ENCODE measurements at regions not wholly inside any gene's neighbourhood (a gene's known extent, or its start where the extent isn't known, plus 50 kb on each side); places are given as distances from the start of the nearest gene placed in this dataset.

GRCh38 chr1:60229821-60230220 is 156.3 kb upstream of the C1orf87 start (continued):
- no peak for TF ChIP-seq STAT6 (CRISPR knock-in tag; conservative IDR thresholded peaks at IDR 0.05; ENCODE audit: low read depth)
- TF ChIP-seq TEAD4 (CRISPR knock-in tag; IDR thresholded peaks at IDR 0.05), result no peak
- TF ChIP-seq MYBL2 (CRISPR knock-in tag; IDR thresholded peaks at IDR 0.05), result no peak
- no peak for TF ChIP-seq RORB (CRISPR knock-in tag; IDR thresholded peaks at IDR 0.05)
- no peak for TF ChIP-seq ZNF121 (CRISPR knock-in tag; IDR thresholded peaks at IDR 0.05)
- no peak for TF ChIP-seq ZNF423 (CRISPR knock-in tag; IDR thresholded peaks at IDR 0.05)

GRCh38 chr1:60228041-60228491 is 154.5 kb upstream of the C1orf87 start:
- Mint-ChIP-seq H3K36me3 (no peaks in the 10 kb centered on the region), H3K4me3 (no peak overlapping the region), H3K9me3 (peaks cover 13% of the 10 kb centered on the region; the same call in 1 of the 2 replicates), H3K4me1 (0 out of 2 replicates have a peak, but pooled peaks cover 4% of the 10 kb centered on the region), H3K27me3 (ENCODE audit: low read depth) (0 out of 2 replicates have a peak, but pooled peaks cover 3% of the 10 kb centered on the region), H3K27ac (no peak overlapping the region)
- no peak for DNase-seq (ENCODE audit: low spot score)
- ATAC-seq, result no peak
- ChIA-PET CTCF (no interaction called here), POLR2A (no interaction called here)
- no peak for TF ChIP-seq RELA (CRISPR knock-in tag; IDR thresholded peaks at IDR 0.05; ENCODE audit: borderline replicate concordance)
- TF ChIP-seq ATF1 (CRISPR knock-in tag; IDR thresholded peaks at IDR 0.05), result no peak
- TF ChIP-seq, protein P1, sequence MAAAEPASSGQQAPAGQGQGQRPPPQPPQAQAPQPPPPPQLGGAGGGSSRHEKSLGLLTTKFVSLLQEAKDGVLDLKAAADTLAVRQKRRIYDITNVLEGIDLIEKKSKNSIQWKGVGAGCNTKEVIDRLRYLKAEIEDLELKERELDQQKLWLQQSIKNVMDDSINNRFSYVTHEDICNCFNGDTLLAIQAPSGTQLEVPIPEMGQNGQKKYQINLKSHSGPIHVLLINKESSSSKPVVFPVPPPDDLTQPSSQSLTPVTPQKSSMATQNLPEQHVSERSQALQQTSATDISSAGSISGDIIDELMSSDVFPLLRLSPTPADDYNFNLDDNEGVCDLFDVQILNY (CRISPR knock-in tag; IDR thresholded peaks at IDR 0.05), result no peak
- TF ChIP-seq ZNF121 (CRISPR knock-in tag; IDR thresholded peaks at IDR 0.05), result no peak
- no peak for TF ChIP-seq ZNF219 (CRISPR knock-in tag; IDR thresholded peaks at IDR 0.05; ENCODE audit: borderline replicate concordance)
- TF ChIP-seq ZNF138 (CRISPR knock-in tag; conservative IDR thresholded peaks at IDR 0.05), result no peak
- TF ChIP-seq ERG (CRISPR knock-in tag; IDR thresholded peaks at IDR 0.05), result no peak
- TF ChIP-seq, protein P2, sequence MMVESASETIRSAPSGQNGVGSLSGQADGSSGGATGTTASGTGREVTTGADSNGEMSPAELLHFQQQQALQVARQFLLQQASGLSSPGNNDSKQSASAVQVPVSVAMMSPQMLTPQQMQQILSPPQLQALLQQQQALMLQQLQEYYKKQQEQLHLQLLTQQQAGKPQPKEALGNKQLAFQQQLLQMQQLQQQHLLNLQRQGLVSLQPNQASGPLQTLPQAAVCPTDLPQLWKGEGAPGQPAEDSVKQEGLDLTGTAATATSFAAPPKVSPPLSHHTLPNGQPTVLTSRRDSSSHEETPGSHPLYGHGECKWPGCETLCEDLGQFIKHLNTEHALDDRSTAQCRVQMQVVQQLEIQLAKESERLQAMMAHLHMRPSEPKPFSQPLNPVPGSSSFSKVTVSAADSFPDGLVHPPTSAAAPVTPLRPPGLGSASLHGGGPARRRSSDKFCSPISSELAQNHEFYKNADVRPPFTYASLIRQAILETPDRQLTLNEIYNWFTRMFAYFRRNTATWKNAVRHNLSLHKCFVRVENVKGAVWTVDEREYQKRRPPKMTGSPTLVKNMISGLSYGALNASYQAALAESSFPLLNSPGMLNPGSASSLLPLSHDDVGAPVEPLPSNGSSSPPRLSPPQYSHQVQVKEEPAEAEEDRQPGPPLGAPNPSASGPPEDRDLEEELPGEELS (CRISPR knock-in tag; IDR thresholded peaks at IDR 0.05), result no peak
- TF ChIP-seq SMAD3 (CRISPR knock-in tag; IDR thresholded peaks at IDR 0.05; ENCODE audit: borderline replicate concordance), result no peak
- no peak for TF ChIP-seq ZSCAN18 (CRISPR knock-in tag; IDR thresholded peaks at IDR 0.05)
- no peak for TF ChIP-seq AR (CRISPR knock-in tag; IDR thresholded peaks at IDR 0.05)
- no peak for TF ChIP-seq ESRRA (CRISPR knock-in tag; IDR thresholded peaks at IDR 0.05; ENCODE audit: borderline replicate concordance)
- TF ChIP-seq E2F4 (CRISPR knock-in tag; IDR thresholded peaks at IDR 0.05; ENCODE audit: borderline replicate concordance, low read depth), result no peak
- TF ChIP-seq TCF7 (CRISPR knock-in tag; IDR thresholded peaks at IDR 0.05; ENCODE audit: low read depth), result no peak
- no peak for TF ChIP-seq HMGA2 (CRISPR knock-in tag; IDR thresholded peaks at IDR 0.05)
- TF ChIP-seq CREB1 (CRISPR knock-in tag; IDR thresholded peaks at IDR 0.05), result no peak
- TF ChIP-seq ZNF263 (CRISPR knock-in tag; IDR thresholded peaks at IDR 0.05; ENCODE audit: low read depth), result no peak
- TF ChIP-seq, protein P3, sequence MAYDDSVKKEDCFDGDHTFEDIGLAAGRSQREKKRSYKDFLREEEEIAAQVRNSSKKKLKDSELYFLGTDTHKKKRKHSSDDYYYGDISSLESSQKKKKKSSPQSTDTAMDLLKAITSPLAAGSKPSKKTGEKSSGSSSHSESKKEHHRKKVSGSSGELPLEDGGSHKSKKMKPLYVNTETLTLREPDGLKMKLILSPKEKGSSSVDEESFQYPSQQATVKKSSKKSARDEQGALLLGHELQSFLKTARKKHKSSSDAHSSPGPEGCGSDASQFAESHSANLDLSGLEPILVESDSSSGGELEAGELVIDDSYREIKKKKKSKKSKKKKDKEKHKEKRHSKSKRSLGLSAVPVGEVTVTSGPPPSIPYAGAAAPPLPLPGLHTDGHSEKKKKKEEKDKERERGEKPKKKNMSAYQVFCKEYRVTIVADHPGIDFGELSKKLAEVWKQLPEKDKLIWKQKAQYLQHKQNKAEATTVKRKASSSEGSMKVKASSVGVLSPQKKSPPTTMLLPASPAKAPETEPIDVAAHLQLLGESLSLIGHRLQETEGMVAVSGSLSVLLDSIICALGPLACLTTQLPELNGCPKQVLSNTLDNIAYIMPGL (CRISPR knock-in tag; IDR thresholded peaks at IDR 0.05), result no peak
